Small intestine (tissue), 7 donors: ENCODE measurements at regions not wholly inside any gene's neighbourhood (a gene's known extent, or its start where the extent isn't known, plus 50 kb on each side); places are given as distances from the start of the nearest gene placed in this dataset.
"Not testable (repeated sequence)": the region's sequence is repeated elsewhere in the genome, so short reads cannot be mapped to it uniquely, and the experiment has no call there.

Experiments
- DNase-seq, 2 donors: peaks; one replicate each; pipeline versions ENCODE4 v3.0.0 to v3.0.0-alpha.2; 2013
- FAIRE-seq: peaks from 2 replicates; lab custom pipeline; 2012; peaks lifted over from hg19 to GRCh38; lab: Jason Lieb, UNC
- H3K27ac ChIP-seq, 3 donors: one replicate each; pipeline ENCODE4 v1.5.1; 2013; ENCODE audit warnings: low read length in 2 of 3, mild to moderate bottlenecking in 2 of 3, control low read depth in 1 of 3, inconsistent platforms in 1 of 3, low read depth in 1 of 3, moderate library complexity in 1 of 3
- H3K27me3 ChIP-seq, 3 donors: one replicate each; pipeline ENCODE4 v1.6.1; 2013; ENCODE audit warnings: low read length in 3 of 3, inconsistent platforms in 1 of 3; ENCODE audit not compliant: control insufficient read depth in 3 of 3, insufficient read depth in 3 of 3
- H3K36me3 ChIP-seq, 3 donors: one replicate each; pipeline ENCODE4 v1.6.1; 2013; ENCODE audit warnings: low read length in 3 of 3, inconsistent platforms in 1 of 3, low read depth in 1 of 3, mild to moderate bottlenecking in 1 of 3, moderate library complexity in 1 of 3; ENCODE audit not compliant: control insufficient read depth in 3 of 3, insufficient read depth in 2 of 3
- H3K4me1 ChIP-seq, 3 donors: one replicate each; pipeline ENCODE4 v1.6.1; 2013; ENCODE audit warnings: low read length in 2 of 3, inconsistent platforms in 1 of 3, low read depth in 1 of 3, mild to moderate bottlenecking in 1 of 3, moderate library complexity in 1 of 3; ENCODE audit not compliant: control insufficient read depth in 3 of 3, insufficient read depth in 2 of 3
- H3K4me3 ChIP-seq, 3 donors: one replicate each; pipeline ENCODE4 v1.5.1; 2013; ENCODE audit warnings: low read length in 3 of 3, control low read depth in 1 of 3, inconsistent platforms in 1 of 3, low read depth in 1 of 3, mild to moderate bottlenecking in 1 of 3, moderate library complexity in 1 of 3
- H3K9me3 ChIP-seq, 2 donors: one replicate each; pipeline ENCODE4 v1.6.1; 2013; ENCODE audit warnings: low read depth in 1 of 2, low read length in 1 of 2; ENCODE audit not compliant: control insufficient read depth in 2 of 2, insufficient read depth in 1 of 2
- WGBS, 3 donors: extraction: QIAGEN DNeasy Blood & Tissue Kit; methylation state at CpG; one replicate each; pipeline ENCODE4 v1.1.7; 2013; 5-methylcytosine and 5-hydroxymethylcytosine counted together
- donor health status: healthy with polysubstance abuse.
- donor health status: control.
- donor health status: control.
- donor health status: Bipolar disorder and iron deficiency.
- donor health status: healthy.

DNA sequence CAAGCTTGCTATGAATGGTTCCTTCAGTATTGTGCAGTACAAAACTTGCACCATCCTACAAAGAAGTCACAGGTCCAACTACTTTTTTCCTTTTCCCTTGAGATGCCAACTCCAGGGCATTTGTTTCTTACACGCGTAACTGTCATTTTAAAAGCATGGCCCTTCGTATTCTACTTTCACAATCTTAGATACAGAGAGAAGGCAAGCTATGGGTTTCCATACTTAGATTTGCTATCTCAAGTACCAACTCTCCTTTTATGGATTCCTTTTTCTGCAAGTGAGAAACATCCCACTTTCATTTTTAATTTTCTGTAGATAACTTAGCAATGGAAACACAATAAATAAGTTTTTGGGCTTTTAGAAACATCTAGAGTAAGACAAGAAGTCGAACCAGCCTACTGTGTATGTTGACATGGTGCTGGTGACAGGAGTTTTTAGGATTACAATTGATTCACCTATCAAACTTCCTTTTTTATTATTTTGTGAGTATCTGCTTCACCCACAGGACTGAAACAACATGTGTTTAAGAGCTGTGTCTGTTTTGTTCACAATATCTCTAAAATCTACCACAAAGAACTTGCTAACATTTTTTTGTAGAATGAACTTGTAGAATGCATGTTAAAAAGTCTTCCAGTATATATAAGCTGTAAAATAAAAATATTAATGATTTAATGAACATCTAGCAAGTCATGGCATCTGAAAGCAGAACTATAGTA is 124.1 kb downstream of the FAM174A start:
- Histone ChIP-seq H3K4me3 (no peak overlapping the region), H3K4me1 (no peaks in the 10 kb centered on the region), H3K27ac (no peak overlapping the region), H3K27me3 (no peaks in the 10 kb centered on the region), H3K9me3 (no peaks in the 10 kb centered on the region), H3K36me3 (no peaks in the 10 kb centered on the region)
- FAIRE-seq (no peak), DNase-seq (no peak)
- 87 to 94% (median 89%) methylated on average over 4 of the region's 4 CpGs for WGBS, 3 donors

- Histone ChIP-seq H3K4me1 (no peaks in the 10 kb centered on the region), H3K27ac (no peak overlapping the region), H3K4me3 (no peak overlapping the region), H3K9me3 (no peaks in the 10 kb centered on the region), H3K27me3 (no peaks in the 10 kb centered on the region), H3K36me3 (no peaks in the 10 kb centered on the region)
- 89 to 98% (median 96%) methylated on average over 1 of the region's 1 CpG for WGBS, 3 donors
- no peak for DNase-seq
- no peak for FAIRE-seq
Measured at GRCh38 chr5:100664140-100664539, 129.0 kb downstream of the FAM174A start.

DNA sequence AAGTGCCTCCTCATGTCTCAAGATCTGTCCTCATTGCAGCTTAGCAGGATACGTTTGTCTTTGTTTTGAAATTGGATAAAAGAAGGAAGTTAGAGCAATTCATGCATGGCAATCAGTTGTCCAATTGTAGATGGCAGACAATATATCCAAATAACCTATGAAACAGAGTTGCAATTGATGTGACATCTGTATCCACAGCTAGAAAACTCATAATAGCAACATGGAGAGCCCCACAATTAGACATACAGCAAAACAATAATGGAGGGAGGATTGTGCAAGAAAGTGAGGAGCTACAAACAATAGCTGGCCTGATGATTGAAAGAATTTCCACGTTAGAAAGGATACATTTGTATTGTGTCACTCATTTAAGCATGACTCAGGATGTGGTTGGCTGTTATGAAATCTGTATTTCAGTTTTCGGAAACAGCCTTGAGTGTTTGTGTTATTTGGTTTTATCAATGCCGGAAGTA is 132.0 kb downstream of the FAM174A start:
- H3K9me3 ChIP-seq: no peaks in the 10 kb centered on the region
- FAIRE-seq (no peak), DNase-seq (peak in 1 of 2 donors; percentile 35)
- H3K27ac ChIP-seq: no peak overlapping the region
- 47 to 65% (median 50%) methylated on average over 4 of the region's 4 CpGs for WGBS, 3 donors
- no peaks in the 10 kb centered on the region for H3K36me3 ChIP-seq
- H3K27me3 ChIP-seq: no peaks in the 10 kb centered on the region
- no peaks in the 10 kb centered on the region for H3K4me1 ChIP-seq
- no peak overlapping the region for H3K4me3 ChIP-seq

- no peaks in the 10 kb centered on the region for H3K4me1 ChIP-seq
- FAIRE-seq: no peak
- no peak for DNase-seq
- no peak overlapping the region for H3K27ac ChIP-seq
- no peaks in the 10 kb centered on the region for H3K9me3 ChIP-seq
- no peak overlapping the region for H3K4me3 ChIP-seq
- H3K36me3 ChIP-seq: no peaks in the 10 kb centered on the region
- 65 to 76% (median 73%) methylated on average over 3 of the region's 3 CpGs for WGBS, 3 donors
- H3K27me3 ChIP-seq: no peaks in the 10 kb centered on the region
Measured at GRCh38 chr5:100668511-100668910, 133.3 kb downstream of the FAM174A start.

DNA sequence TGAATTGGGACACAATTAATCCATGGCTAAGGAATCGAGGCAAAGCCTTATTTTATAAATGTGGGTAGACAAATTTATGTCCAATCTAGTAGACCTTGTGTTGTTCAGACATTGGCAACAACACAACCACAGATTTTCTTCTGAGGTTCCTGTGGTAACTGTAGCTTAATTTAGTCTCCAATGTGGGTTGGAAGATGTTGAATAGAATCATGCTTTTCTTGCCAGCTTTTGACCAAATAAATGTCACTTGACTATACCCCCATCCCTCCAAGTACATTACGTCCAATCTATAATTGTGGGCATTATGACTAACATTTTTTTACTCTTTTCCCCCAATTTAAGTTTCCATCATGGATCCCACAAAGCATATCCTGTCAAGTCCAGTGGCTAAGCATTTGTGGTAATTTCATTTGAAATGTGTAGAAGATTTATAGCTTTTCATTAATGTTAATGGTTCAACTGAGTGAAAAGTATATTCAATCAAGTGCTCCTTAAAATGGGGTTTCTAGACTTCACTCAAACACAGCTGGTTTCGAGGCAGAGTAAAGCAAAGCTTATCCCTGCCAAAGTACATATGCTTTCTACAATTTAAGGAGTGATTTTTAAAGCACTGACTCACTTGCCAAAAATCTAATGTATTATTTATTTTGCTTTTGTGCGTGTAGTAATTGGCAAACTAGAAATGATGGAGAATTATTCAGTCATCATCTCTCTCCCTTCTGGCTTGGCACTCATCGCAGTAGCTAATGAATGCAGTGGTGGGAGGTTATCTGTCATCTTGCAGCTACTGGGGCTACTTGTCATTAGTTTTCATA is 141.8 kb downstream of the FAM174A start:
- Histone ChIP-seq H3K4me3 (no peak overlapping the region), H3K4me1 (no peaks in the 10 kb centered on the region), H3K27ac (no peak overlapping the region), H3K9me3 (no peaks in the 10 kb centered on the region), H3K27me3 (no peaks in the 10 kb centered on the region), H3K36me3 (no peaks in the 10 kb centered on the region)
- FAIRE-seq (no peak), DNase-seq (peak in 1 of 2 donors; percentile 3)
- 64 to 75% (median 71%) methylated on average over 5 of the region's 5 CpGs for WGBS, 3 donors

DNA sequence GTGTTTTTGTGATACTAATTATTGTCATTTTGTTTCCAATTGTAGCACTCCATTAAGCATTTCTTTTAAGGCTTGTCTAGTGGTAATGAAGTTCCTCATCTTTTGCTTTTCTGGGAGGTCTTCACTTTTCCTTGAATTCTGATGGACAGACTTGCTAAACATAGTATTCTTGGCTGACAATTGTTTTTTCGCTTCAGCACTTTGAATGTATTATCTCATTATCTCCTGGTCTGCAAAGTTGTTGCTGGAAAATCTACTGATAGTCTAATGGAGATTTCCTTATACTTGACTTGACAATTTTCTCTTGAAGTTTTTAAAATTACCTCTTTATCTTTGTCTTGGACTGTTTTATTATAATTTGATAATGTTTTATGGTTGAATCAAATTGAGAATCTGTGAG is 147.5 kb downstream of the FAM174A start:
- Histone ChIP-seq H3K36me3 (no peaks in the 10 kb centered on the region), H3K9me3 (peaks cover 0 to 9% of the 10 kb centered on the region in 2 donors), H3K27ac (no peak overlapping the region), H3K4me1 (no peaks in the 10 kb centered on the region), H3K27me3 (no peaks in the 10 kb centered on the region), H3K4me3 (no peak overlapping the region)
- DNase-seq (no peak), FAIRE-seq (no peak)
- 90 to 97% (median 93%) methylated on average over 1 of the region's 1 CpG for WGBS, 3 donors

DNA sequence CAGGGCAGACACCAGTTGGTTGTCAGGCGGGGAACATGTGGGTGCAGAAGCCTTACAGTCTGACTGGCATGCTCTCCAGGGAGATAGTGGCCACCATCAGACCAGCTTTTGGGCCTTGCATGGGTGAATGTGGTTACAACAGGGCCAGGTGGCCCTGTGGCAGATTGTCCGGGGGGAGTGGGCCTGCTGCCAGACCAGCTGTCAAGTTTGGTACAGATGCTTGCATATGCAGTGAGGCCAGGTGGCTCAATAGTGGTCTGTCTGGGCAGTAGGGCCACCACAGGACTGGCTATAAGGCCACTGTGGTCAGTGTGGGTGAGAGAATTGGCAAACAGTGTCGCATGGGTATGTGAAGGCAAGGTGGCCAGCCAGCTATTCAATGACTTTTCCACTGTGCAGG is 148.7 kb downstream of the FAM174A start:
- WGBS, 3 donors: 77 to 98% (median 96%) methylated on average over 3 of the region's 3 CpGs
- Histone ChIP-seq H3K27ac (no peak overlapping the region), H3K4me1 (no peaks in the 10 kb centered on the region), H3K4me3 (no peak overlapping the region), H3K9me3 (peaks cover 0 to 9% of the 10 kb centered on the region in 2 donors), H3K36me3 (no peaks in the 10 kb centered on the region), H3K27me3 (no peaks in the 10 kb centered on the region)
- DNase-seq (no peak), FAIRE-seq (no peak)

- H3K36me3 ChIP-seq, H3K27ac ChIP-seq, FAIRE-seq, DNase-seq, H3K4me3 ChIP-seq, H3K4me1 ChIP-seq, H3K27me3 ChIP-seq, H3K9me3 ChIP-seq: not testable (repeated sequence)
- 90 to 98% (median 92%) methylated on average over 2 of the region's 2 CpGs for WGBS, 3 donors
Measured at GRCh38 chr5:100685122-100685521, 149.9 kb downstream of the FAM174A start.
